Activated CD4-positive, alpha-beta memory T cell treated with anti-CD3 and anti-CD28 coated beads, Interleukin-2, amount 10 ng/mL, durations not matched to agents 7 days and 5 days (primary cell): ENCODE measurements at regions not wholly inside any gene's neighbourhood (a gene's known extent, or its start where the extent isn't known, plus 50 kb on each side); places are given as distances from the start of the nearest gene placed in this dataset.
"Not testable (repeated sequence)": the region's sequence is repeated elsewhere in the genome, so short reads cannot be mapped to it uniquely, and the experiment has no call there.

Experiments used
- CTCF ChIA-PET: fragments of 350-600 bp; sonication (Branson Sonifier 250); formaldehyde crosslinking; loops from one replicate; lab custom pipeline; 2021; ENCODE audit warnings: antibody characterized with exemption, inconsistent platforms; lab: Charles Lee
- POLR2A ChIA-PET: fragments of 350-600 bp; sonication (Branson Sonifier 250); formaldehyde crosslinking; loops from one replicate; lab custom pipeline; 2021; ENCODE audit warnings: antibody characterized with exemption; lab: Charles Lee
- DNase-seq: peaks from one replicate; pipeline ENCODE4 v3.0.0-alpha.2; 2020
- H3K27ac Mint-ChIP-seq: one replicate; pipeline ENCODE4 v1.8.0; 2021; ENCODE audit warnings: mild to moderate bottlenecking, mixed read lengths
- H3K27me3 Mint-ChIP-seq: one replicate; pipeline ENCODE4 v1.8.0; 2021; ENCODE audit warnings: mixed read lengths
- H3K36me3 Mint-ChIP-seq: one replicate; pipeline ENCODE4 v1.8.0; 2021; ENCODE audit warnings: low read depth, mixed read lengths
- H3K4me1 Mint-ChIP-seq: one replicate; pipeline ENCODE4 v1.8.0; 2021; ENCODE audit warnings: mixed read lengths
- H3K4me3 Mint-ChIP-seq: one replicate; pipeline ENCODE4 v1.8.0; 2021; ENCODE audit warnings: mild to moderate bottlenecking, mixed read lengths
- H3K9me3 Mint-ChIP-seq: one replicate; pipeline ENCODE4 v1.8.0; 2021; ENCODE audit warnings: mixed read lengths

DNA sequence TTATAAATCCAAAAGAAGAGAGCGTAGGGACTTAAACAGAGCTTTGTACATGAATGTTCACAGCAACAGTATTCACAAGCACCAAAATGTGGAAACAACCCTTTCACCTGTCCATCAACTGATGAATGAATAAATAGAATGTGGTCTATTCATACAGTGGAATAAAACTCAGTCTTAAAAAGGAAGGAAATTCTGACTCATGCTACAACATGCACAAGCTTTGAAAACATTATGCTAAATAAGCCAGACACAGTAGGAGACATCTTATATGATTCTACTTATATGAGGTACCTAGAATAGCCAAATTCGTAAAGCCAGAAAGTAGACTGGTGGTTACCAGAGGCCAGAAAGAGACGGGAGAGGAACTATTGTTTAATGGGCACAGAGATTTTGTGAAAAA is 74.3 kb downstream of the SHANK2 start:
- Mint-ChIP-seq H3K36me3 (no peaks in the 10 kb centered on the region), H3K27me3 (peaks cover 25% of the 10 kb centered on the region), H3K27ac (no peak overlapping the region), H3K9me3 (no peaks in the 10 kb centered on the region), H3K4me1 (no peaks in the 10 kb centered on the region), H3K4me3 (no peak overlapping the region)
- no peak for DNase-seq
- ChIA-PET POLR2A (no interaction called here), CTCF (no interaction called here)

DNA sequence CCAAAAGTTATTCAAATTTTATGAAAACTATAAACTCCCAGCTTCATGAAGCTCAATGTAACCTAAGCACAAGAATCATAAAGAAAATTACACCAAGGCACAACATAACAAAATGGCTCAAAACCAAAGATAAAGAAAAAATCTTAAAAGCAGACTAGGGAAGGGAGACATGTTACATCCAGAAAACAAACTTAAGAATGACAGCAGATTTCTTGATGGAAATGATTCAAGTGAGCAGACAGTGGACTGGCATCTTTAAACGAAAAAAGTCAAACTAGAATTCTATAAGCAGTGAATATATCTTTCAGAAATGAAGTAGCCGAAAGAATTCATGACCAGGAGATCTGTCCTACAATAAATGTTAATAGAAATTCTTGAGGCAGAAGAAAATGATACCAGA is 75.6 kb downstream of the SHANK2 start:
- ChIA-PET CTCF (no interaction called here), POLR2A (no interaction called here)
- Mint-ChIP-seq H3K27me3 (peaks cover 25% of the 10 kb centered on the region), H3K4me3 (no peak overlapping the region), H3K36me3 (no peaks in the 10 kb centered on the region), H3K9me3 (no peaks in the 10 kb centered on the region), H3K27ac (no peak overlapping the region), H3K4me1 (no peaks in the 10 kb centered on the region)
- DNase-seq, result no peak

DNA sequence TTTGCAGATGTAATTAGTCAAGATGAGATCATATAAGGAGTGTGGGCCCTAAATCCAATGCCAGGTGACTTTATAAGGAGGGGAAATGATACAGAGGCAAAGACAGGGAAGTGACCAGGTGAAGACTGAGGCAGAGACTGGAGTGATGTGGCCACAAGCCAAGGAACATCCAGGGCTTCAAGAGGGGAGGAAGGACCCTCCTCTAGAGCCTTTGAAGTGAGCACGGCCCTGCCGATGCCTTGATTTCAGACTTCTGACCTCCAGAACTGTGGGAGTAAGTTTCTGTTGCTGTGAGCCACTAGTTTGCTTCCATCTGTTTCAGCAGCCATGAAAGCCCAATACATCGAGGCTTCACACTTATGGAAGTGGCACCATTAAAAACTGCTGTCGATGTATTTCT is 78.7 kb downstream of the SHANK2 start:
- H3K36me3 Mint-ChIP-seq, result no peaks in the 10 kb centered on the region
- peaks cover 11% of the 10 kb centered on the region for H3K27me3 Mint-ChIP-seq
- no peak overlapping the region for H3K27ac Mint-ChIP-seq
- POLR2A ChIA-PET, result no interaction called here
- H3K4me1 Mint-ChIP-seq, result no peaks in the 10 kb centered on the region
- CTCF ChIA-PET, result no interaction called here
- no peak for DNase-seq
- H3K4me3 Mint-ChIP-seq, result no peak overlapping the region
- no peaks in the 10 kb centered on the region for H3K9me3 Mint-ChIP-seq

DNA sequence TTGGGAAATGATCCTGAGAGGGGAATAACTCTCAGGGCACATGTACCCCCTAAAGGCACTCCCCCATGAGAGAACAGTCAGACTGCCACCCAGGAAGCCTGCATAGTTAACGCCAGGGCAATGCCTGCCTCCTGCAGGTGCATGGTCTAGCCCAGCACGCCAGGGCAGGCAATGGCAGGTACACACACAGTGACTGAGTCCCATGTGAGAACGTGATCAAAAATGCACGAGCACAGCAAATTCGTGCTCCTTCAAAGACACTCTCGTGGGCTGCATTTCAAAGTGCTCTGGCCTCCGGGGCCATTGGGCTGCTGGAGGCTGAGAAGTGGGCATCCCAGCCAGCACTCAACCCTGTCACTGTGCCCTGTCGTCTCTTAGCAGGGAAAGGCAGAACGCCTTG is 79.7 kb downstream of the SHANK2 start:
- peaks cover 5% of the 10 kb centered on the region for H3K27me3 Mint-ChIP-seq
- no peak overlapping the region for H3K27ac Mint-ChIP-seq
- ChIA-PET CTCF (no interaction called here), POLR2A (no interaction called here)
- no peaks in the 10 kb centered on the region for H3K36me3 Mint-ChIP-seq
- no peak overlapping the region for H3K4me3 Mint-ChIP-seq
- no peak for DNase-seq
- no peaks in the 10 kb centered on the region for H3K4me1 Mint-ChIP-seq
- H3K9me3 Mint-ChIP-seq, result no peaks in the 10 kb centered on the region

DNA sequence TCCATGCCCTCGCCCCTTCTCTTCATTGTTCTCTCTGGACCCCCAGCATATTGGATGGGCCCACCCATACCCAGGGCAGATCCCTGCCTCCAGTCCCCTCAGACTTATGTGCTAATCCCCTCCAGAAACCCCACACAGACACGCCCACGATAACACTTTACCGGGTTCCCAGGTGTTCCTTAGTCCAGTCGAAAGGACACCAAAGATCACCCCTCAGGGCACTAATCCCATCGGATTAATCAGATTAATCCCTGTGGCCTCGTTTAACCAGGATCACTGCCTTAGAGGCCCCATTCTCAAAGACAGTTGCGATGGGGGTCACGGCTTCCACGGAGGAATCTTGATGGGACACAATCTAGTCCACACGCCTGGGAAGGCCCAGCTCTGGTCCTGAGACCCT is 80.8 kb downstream of the SHANK2 start:
- DNase-seq, result no peak
- Mint-ChIP-seq H3K9me3 (no peaks in the 10 kb centered on the region), H3K27ac (no peak overlapping the region), H3K27me3 (peaks cover 2% of the 10 kb centered on the region), H3K4me3 (no peak overlapping the region), H3K36me3 (no peaks in the 10 kb centered on the region), H3K4me1 (no peaks in the 10 kb centered on the region)
- ChIA-PET CTCF (no interaction called here), POLR2A (no interaction called here)

DNA sequence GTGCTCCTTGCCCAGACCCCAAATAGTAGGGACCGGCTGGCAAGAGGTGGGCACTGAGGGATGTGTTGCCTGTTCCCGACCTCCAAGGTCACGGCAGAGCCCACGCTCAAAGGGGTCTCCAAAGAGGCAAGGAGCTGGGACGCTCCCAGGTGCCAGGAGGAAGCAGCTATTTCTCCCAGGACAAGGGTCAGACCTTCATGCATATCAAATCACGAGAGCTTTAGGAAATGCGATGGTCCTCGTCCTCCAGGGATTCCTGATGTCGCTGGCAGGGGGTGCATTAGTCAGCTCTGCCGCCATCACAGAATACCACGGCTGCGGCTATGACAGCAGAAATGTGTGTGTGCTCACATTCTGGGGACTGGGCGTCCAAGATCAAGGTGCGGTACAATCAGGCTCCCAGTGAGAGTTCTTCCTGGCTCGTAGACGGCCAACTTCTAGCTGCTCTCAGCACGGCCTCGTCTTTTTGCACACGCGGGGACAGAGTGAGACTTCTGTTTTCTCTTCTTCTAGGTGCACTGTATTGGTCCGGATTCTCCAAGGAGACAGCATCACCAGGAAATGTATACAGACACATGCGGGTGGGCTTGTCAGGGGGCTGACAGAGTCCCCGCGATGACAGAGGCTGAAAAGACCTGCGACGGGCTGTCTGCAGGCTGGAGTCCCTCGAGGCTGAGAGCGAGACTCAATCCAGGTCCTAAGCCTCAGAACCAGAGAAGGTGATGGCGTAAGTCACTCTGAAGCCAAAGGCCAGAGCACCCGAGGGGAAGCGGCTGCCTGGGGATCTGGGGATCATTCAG is 81.6 kb downstream of the SHANK2 start:
- no peaks in the 10 kb centered on the region for H3K4me1 Mint-ChIP-seq
- ChIA-PET POLR2A (no interaction called here), CTCF (no interaction called here)
- H3K36me3 Mint-ChIP-seq, result no peaks in the 10 kb centered on the region
- no peaks in the 10 kb centered on the region for H3K27me3 Mint-ChIP-seq
- H3K4me3 Mint-ChIP-seq, result no peak overlapping the region
- DNase-seq, result no peak
- H3K9me3 Mint-ChIP-seq, result no peaks in the 10 kb centered on the region
- H3K27ac Mint-ChIP-seq, result no peak overlapping the region

DNA sequence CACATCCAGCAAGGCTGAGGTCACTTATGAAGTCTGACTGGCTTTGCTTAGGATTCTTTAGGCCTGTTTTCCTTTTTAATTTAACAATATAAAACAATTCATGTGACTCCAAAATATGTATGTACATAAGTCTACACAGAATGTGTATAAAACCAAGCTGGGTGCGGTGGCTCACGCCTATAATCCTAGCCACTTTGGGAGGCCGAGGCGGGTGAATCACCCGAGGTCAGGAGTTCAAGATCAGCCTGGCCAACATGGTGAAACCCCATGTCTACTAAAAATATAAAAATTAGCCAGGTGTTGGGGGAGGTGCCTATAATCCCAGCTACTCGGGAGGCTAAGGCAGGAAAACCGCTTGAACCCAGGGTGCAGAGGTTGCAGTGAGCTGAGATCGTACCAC is 83.1 kb downstream of the SHANK2 start:
- no peak overlapping the region for H3K4me3 Mint-ChIP-seq
- POLR2A ChIA-PET, result no interaction called here
- CTCF ChIA-PET, result no interaction called here
- H3K27ac Mint-ChIP-seq, result no peak overlapping the region
- H3K27me3 Mint-ChIP-seq, result no peaks in the 10 kb centered on the region
- H3K36me3 Mint-ChIP-seq, result no peaks in the 10 kb centered on the region
- DNase-seq, result no peak
- H3K4me1 Mint-ChIP-seq, result no peaks in the 10 kb centered on the region
- H3K9me3 Mint-ChIP-seq, result no peaks in the 10 kb centered on the region

DNA sequence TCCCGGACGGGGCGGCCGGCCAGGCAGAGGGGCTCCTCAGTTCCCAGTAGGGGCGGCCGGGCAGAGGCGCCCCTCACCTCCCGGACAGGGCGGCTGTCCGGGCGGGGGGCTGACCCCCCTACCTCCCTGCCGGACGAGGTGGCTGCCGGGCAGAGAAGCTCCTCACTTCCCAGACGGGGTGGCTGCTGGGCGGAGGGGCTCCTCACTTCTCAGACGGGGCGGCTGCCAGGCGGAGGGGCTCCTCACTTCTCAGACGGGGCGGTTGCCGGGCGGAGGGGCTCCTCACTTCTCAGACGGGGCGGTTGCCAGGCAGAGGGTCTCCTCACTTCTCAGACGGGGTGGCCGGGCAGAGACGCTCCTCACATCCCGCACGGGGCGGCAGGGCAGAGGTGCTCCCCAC is 84.6 kb downstream of the SHANK2 start:
- H3K36me3 Mint-ChIP-seq, H3K4me3 Mint-ChIP-seq, H3K27me3 Mint-ChIP-seq, H3K4me1 Mint-ChIP-seq, DNase-seq, POLR2A ChIA-PET, CTCF ChIA-PET, H3K9me3 Mint-ChIP-seq, H3K27ac Mint-ChIP-seq: not testable (repeated sequence)

DNA sequence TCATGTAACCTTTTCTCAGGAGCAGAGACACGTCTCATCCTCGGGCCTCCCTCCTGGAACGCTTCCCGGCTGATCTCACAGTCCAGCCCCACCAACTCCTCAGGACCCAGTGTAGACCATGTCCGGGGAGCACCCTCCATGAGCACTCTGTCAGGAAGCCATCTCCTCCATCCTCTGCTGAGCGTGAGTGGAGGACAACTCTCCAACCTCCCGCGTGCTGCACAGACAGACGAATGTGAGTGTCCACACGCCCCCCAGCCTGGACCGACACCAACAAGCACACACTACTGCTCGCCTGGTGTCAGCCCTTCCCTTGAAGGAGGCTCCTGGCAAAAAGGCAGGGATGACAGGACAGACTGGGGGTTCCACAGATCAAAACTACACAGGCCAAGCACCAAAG is 86.6 kb downstream of the SHANK2 start:
- H3K27ac Mint-ChIP-seq, result no peak overlapping the region
- peaks cover 2% of the 10 kb centered on the region for H3K27me3 Mint-ChIP-seq
- no peak for DNase-seq
- CTCF ChIA-PET, result no interaction called here
- no peaks in the 10 kb centered on the region for H3K4me1 Mint-ChIP-seq
- no peak overlapping the region for H3K4me3 Mint-ChIP-seq
- POLR2A ChIA-PET, result no interaction called here
- H3K9me3 Mint-ChIP-seq, result no peaks in the 10 kb centered on the region
- no peaks in the 10 kb centered on the region for H3K36me3 Mint-ChIP-seq

DNA sequence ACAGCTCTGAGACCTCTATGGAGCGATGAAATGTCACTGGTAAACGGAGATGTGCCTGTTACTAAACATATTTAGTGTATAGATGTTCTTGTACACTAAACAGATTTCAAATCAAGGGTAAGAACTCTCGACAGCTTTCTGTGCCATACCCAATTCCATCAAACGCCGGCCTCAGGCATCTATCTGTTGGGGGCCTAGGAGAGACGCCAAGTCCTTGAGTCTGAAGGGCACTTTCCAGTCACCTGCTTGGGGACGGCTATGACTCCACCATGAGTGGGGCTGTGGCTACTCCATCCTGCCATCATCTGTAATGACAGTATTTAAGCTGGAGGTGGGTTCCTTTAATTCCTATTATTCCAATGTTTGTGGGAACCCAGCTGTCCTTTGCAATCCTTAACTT is 87.8 kb downstream of the SHANK2 start:
- DNase-seq, result no peak
- Mint-ChIP-seq H3K9me3 (no peaks in the 10 kb centered on the region), H3K27ac (no peak overlapping the region), H3K36me3 (no peaks in the 10 kb centered on the region), H3K27me3 (peaks cover 2% of the 10 kb centered on the region), H3K4me1 (no peaks in the 10 kb centered on the region), H3K4me3 (no peak overlapping the region)
- ChIA-PET POLR2A (no interaction called here), CTCF (no interaction called here)

DNA sequence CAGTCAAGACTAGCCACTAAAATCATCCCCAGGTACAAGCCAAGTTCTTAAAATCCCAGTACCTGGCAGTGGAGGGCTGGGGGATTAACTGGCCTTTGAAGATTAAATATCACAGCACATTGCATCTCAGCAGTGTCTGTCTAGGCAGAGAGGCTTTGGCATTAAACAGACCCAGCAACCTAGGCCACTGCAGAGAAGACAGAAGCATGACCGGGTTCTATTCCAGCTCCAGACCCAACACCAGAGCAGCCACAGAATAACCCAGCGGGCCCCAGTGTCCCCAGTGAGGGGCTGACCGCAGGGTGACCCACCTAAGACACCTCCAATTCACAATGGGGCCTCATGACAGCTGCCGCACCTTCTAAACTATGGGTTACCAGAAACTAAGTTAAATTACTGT is 88.2 kb downstream of the SHANK2 start:
- H3K36me3 Mint-ChIP-seq, result no peaks in the 10 kb centered on the region
- no peak for DNase-seq
- peaks cover 3% of the 10 kb centered on the region for H3K27me3 Mint-ChIP-seq
- H3K9me3 Mint-ChIP-seq, result no peaks in the 10 kb centered on the region
- H3K4me3 Mint-ChIP-seq, result no peak overlapping the region
- no peaks in the 10 kb centered on the region for H3K4me1 Mint-ChIP-seq
- ChIA-PET POLR2A (no interaction called here), CTCF (no interaction called here)
- H3K27ac Mint-ChIP-seq, result no peak overlapping the region

DNA sequence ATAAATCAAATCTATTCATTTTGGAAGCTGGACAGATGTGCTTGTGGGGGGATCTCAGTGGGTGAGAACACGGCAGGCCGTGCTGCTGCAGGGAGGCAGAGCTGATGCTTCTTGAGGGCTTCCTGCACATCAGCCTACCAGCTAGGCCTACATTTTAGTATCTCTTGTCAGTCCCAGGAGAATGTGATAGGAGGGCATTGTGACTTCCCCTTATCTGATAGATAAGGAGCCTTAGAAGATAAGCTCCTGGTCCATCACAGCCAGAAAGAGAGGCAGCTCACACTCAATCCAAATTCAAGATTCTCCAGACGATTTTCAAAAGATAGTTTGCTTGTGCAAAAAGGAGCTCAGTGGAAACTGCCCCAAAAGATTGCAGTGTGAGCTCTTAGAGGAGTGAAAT is 89.0 kb downstream of the SHANK2 start:
- CTCF ChIA-PET, result no interaction called here
- H3K9me3 Mint-ChIP-seq, result no peaks in the 10 kb centered on the region
- H3K4me1 Mint-ChIP-seq, result no peaks in the 10 kb centered on the region
- H3K4me3 Mint-ChIP-seq, result no peak overlapping the region
- DNase-seq, result no peak
- H3K36me3 Mint-ChIP-seq, result no peaks in the 10 kb centered on the region
- H3K27ac Mint-ChIP-seq, result no peak overlapping the region
- peaks cover 3% of the 10 kb centered on the region for H3K27me3 Mint-ChIP-seq
- POLR2A ChIA-PET, result no interaction called here

DNA sequence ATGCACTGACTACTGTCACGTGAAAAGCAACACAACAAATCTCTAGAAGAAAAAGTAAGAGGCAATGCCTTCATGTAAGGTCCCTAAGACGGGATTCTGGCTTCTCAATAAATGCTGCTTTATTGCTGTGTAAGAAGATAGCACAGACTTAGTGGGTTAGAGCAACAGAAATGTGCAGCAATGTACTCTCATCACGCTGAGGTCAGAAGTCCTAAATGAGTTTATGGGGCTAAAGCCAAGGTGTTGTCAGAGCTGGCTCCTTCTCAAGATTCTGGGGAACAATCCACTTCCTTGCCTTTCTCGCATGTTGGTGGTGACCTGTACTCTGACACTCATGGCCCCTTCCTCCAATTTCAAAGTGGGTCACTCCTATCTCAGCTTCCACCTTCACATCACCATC is 93.4 kb downstream of the SHANK2 start:
- peaks cover 5% of the 10 kb centered on the region for H3K27me3 Mint-ChIP-seq
- H3K4me1 Mint-ChIP-seq, result no peaks in the 10 kb centered on the region
- CTCF ChIA-PET, result no interaction called here
- H3K36me3 Mint-ChIP-seq, result no peaks in the 10 kb centered on the region
- no peak overlapping the region for H3K4me3 Mint-ChIP-seq
- DNase-seq, result no peak
- POLR2A ChIA-PET, result no interaction called here
- H3K27ac Mint-ChIP-seq, result no peak overlapping the region
- H3K9me3 Mint-ChIP-seq, result no peaks in the 10 kb centered on the region

DNA sequence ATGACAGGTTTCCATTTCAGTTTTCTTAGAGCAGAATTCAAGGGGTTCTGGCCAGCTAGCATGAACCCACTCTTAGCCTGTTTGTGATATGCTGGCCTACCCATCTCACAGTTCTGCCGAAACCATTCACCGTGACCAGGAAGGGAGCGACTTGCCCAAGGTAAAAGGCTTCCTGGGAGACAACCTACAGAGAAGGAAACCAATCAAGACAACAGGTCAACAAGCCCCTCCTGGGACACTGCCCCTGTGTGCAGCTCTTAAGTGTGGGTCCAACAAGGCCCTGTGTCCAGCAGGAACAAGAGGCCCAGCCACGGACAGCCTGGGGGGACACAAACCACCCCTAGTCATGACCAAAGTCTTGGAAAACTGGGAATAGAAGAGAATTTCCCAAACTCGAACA is 94.7 kb downstream of the SHANK2 start:
- H3K27me3 Mint-ChIP-seq, H3K4me3 Mint-ChIP-seq, H3K9me3 Mint-ChIP-seq, POLR2A ChIA-PET, H3K36me3 Mint-ChIP-seq, CTCF ChIA-PET, H3K27ac Mint-ChIP-seq, DNase-seq, H3K4me1 Mint-ChIP-seq: not testable (repeated sequence)
